GM12892 (cell line): ENCODE measurements at regions not wholly inside any gene's neighbourhood (a gene's known extent, or its start where the extent isn't known, plus 50 kb on each side); places are given as distances from the start of the nearest gene placed in this dataset.

ENCODE experiments used
- POLR2A ChIP-seq: IDR thresholded peaks from 2 replicates; pipeline ENCODE4 v1.6.1; 2011; ENCODE audit warnings: low read depth, low read length, control low read depth
- POLR2AphosphoS5 ChIP-seq: IDR thresholded peaks from 2 replicates; pipeline ENCODE4 v1.6.1; 2011; ENCODE audit warnings: low read depth, low read length, control low read depth

DNA sequence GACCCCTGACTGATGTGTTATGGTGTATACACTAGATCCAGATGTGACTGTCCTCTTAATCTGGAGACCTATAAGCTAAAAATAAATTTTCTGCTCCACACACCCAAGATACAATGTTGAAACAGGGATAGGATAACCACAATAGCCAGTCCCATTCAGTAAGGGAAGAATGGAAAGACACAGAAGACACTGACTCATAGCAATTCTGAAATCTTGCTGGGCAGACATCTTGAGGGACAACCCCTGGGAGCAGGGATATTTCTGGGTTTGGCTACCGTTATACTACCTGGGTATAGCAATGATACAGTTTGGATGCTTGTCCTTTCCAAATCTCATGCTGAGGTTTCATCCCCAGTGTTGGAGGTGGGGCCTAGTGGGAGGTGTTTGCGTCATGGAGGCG is 93.9 kb downstream of the BUD13 start:
- TF ChIP-seq POLR2A = no peak
- no peak for TF ChIP-seq POLR2AphosphoS5
